GM23248 (cell line): ENCODE measurements at regions not wholly inside any gene's neighbourhood (a gene's known extent, or its start where the extent isn't known, plus 50 kb on each side); places are given as distances from the start of the nearest gene placed in this dataset.

Source experiments
- EZH2 ChIP-seq: fragments of 200-600 bp; sonication (generic); IDR thresholded peaks from 2 replicates; pipeline ENCODE4 v1.6.1; 2018; ENCODE audit warnings: antibody characterized with exemption, mild to moderate bottlenecking; ENCODE audit not compliant: insufficient read depth, poor library complexity, severe bottlenecking
- EZH2phosphoT487 ChIP-seq: fragments of 200-600 bp; sonication (generic); IDR thresholded peaks from 2 replicates; pipeline ENCODE4 v1.6.1; 2018; ENCODE audit warnings: antibody characterized with exemption, moderate library complexity, mild to moderate bottlenecking, low read depth; ENCODE audit not compliant: insufficient read depth

- TF ChIP-seq EZH2 (no peak), EZH2phosphoT487 (no peak)
Observed at GRCh38 chr12:20123465-20123864, 244.9 kb upstream of the PDE3A start.
